Left cardiac atrium (tissue), 4 donors: ENCODE measurements at regions not wholly inside any gene's neighbourhood (a gene's known extent, or its start where the extent isn't known, plus 50 kb on each side); places are given as distances from the start of the nearest gene placed in this dataset.

Experiments used
- ATAC-seq, 2 donors: fragments of 200-7000 bp; cut with Tn5 transposase; one replicate each; pipeline ENCODE4 v1.9.1; 2020; ENCODE audit warnings: mild to moderate bottlenecking in 2 of 2, moderate library complexity in 2 of 2
- DNase-seq: peaks from one replicate; pipeline ENCODE4 v3.0.0-alpha.2; 2020
- intact Hi-C, 2 donors: fragments of 100-400 bp; cut with DNase I; formaldehyde crosslinking; loops; one replicate each; pipeline versions ENCODE4 v1.14.1 to v1.15.1; 2022 to 2023
- donor health status: DM: no; HTN: yes; CAD: no.
- donor health status: DM: no; HTN: yes; CAD: no; lungs with severe emphysema.
- donor health status: DM: yes; HTN: yes; CAD: no.
- donor health status: Dilated cardiomyopathy.

DNA sequence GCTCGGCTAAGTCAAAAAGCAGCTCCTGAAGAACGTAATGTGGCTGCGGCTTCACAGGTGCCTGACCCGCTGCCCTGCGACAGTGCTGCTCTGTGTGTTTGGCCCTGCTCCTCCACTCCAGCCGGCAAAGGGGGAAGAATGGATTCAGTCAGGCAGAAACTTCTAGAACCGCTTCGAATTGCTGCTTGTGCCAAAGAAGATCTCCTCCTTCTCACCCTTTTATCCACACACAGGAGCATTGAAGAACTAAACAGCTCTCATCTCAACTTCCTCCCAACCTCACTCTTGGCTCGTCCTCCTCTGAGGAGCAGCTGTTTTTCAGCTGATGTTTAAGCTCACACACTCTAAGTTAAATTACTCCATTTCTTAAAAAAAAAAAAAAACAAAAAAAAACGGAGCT is 651.4 kb downstream of the INHBA start:
- intact Hi-C loops, result no loop called here
- ATAC-seq (no peak), DNase-seq (no peak)

- ATAC-seq, result no peak
- intact Hi-C loops, result no loop called here
- no peak for DNase-seq
Observed at GRCh38 chr7:41051062-41051461, 651.8 kb downstream of the INHBA start.

DNA sequence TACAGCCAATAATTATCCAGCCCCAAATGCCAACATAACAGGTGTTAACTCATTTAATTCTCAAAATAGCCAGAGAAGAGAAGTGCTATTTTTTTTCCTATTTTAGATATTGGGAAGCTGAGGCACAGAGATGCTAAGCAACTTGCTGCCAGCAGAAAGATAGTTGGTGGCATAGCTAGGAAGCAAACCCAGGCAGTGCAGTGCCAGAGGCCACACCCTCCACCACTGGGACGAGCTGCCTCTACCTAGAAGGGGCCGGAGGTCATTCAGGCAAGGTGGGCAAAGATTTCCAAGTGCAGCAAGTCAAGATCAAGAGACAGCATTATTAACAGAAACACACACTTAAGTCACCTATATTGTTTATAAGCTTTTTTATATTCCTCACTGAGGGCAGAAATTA is 654.1 kb downstream of the INHBA start:
- ATAC-seq (no peak), DNase-seq (no peak)
- intact Hi-C loops, result no loop called here

DNA sequence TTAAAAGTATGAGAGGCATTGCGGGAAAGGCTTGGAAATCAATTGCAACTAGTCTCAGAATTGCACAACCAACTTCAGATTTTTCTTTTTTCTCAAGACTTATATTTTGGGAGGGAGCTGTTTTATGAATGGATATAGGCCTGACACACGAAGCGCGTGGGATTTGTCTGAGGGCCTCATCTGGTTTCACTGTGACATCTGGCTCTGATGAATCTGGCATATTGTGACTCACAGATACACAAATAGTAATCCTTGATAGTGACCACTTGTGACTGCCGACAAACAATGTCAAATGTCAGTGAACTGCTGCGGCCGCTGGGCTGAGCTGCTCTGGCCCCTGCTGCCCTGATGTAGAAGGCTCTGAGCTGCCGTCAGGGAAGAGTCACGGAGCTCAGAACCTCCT is 655.1 kb downstream of the INHBA start:
- ATAC-seq, result peak; percentile 67 to 89

GRCh38 chr7:41047211-41047610 is 655.7 kb downstream of the INHBA start:
- ATAC-seq (peak; percentile 19 to 20), DNase-seq (no peak)
- intact Hi-C loops, result no loop called here

More for the DNA sequence above, 655.1 kb downstream of the INHBA start:
- DNase-seq, result peak; percentile 53
- intact Hi-C loops, result no loop called here

GRCh38 chr7:41046776-41047175 is 656.1 kb downstream of the INHBA start:
- ATAC-seq, result no peak
- DNase-seq, result no peak
- intact Hi-C loops, result no loop called here

GRCh38 chr7:41046221-41046761 is 656.6 kb downstream of the INHBA start:
- DNase-seq, result peak; percentile 38
- peak; percentile 60 to 66 for ATAC-seq
- intact Hi-C loops, result no loop called here

GRCh38 chr7:41045556-41046123 is 657.2 kb downstream of the INHBA start:
- no peak for ATAC-seq
- intact Hi-C loops, result no loop called here
- DNase-seq, result no peak

DNA sequence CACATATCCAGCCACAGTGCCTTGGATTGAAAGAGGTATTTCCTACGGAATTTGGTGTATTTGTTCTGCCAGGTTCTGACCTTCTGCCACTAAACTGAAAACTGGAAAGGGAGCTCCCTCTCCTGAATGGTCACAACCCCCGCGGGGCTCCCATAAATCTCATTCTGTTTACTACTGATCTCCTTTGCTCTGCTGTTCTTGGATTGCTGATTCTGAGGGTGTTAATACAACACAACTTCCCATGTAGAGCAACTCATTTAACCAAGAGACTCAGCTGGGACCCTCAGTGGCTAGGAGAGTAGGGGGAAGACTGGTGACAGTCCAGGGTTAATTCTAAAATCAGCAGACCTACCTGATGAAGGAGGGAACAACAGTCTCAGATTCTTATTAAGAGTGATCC is 662.9 kb downstream of the INHBA start:
- no peak for DNase-seq
- intact Hi-C loops, result no loop called here
- ATAC-seq, result no peak

- no peak for DNase-seq
- ATAC-seq, result no peak
- intact Hi-C loops, result no loop called here
Observed at GRCh38 chr7:41039386-41039953, 663.4 kb downstream of the INHBA start.

DNA sequence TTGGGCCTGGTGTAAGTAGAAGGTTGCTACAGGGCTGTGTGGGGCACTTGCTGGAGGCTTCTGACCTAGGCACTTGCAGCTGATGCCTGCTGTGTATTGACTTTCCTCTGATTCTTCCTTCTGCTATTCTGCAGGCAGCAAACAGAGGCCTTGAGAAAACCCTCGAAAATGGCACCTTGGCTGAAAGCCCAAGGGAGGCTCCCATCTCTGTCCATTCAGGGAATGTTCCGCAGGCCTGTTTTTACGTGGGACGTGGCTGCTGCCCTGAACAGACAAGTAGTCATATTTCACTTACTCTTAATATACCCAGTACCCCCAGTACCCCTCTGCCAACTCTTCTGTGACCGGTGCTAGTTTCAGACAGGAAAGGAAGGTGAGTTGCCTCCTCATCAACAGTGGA is 664.7 kb downstream of the INHBA start:
- no peak for DNase-seq
- ATAC-seq, result peak in 1 of 2 donors; percentile 22
- intact Hi-C loops, result no loop called here

GRCh38 chr7:41037691-41038090 is 665.2 kb downstream of the INHBA start:
- intact Hi-C loops, result no loop called here
- ATAC-seq (no peak), DNase-seq (no peak)

DNA sequence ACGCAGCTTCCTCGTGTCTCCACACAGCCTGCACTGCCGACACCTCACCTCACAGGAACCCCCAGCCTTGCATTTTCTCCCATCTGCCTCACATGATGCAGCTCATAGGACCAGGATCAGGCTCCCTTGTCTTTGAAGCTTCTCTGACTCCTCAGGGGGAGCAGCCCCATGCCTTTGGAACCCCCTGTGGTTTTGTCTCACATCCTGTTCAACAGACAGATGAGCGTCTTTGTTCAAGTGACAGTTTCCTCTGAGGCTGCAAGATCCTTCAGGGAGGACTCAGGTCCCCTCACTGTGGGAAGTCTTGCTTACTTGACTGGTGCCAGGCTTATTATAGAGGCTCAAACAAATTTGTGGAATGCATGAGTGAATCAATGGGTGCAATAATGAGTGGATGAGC is 667.1 kb downstream of the INHBA start:
- no peak for DNase-seq
- intact Hi-C loops, result no loop called here
- no peak for ATAC-seq

GRCh38 chr7:41033500-41033899 is 669.4 kb downstream of the INHBA start:
- ATAC-seq (no peak), DNase-seq (no peak)
- intact Hi-C loops, result no loop called here

DNA sequence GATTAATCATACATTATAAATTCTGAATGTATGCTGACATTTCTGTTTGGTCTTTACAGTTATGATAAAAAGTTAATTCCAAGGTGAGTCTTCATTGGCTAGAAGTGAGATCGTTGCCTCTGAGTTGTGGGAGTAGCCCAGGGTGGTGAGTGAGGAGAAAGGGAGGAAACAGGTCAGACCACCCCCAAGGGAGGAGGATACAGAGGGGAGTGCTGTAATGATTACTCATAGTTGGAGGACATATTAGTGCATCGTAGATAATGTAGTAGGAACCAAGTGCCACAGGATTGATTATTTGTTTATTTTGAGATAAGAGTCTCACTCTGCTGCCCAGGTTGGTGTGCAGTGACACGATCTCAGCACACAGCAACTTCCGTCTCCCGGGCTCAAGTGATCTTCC is 672.2 kb downstream of the INHBA start:
- intact Hi-C loops, result no loop called here

DNA sequence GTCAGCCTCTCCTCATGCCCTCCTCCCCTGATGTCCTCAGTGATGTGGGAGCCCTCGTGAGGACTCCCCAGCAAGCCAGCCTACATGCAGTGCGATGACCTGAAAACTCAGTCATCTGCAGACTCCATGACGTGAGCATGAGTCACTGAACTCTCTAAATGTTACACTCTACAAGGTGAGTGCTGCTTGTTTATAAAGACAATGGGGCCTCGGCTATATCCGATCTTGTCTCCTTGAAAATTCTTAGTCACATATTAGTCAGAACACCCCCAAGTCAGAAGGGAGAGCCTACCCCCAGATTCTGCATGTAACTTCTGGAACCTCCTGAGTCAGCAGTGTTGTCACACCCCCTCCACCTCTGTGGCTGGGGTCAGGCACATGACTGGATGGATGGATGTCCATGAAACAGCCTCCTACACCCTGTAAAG is 673.8 kb downstream of the INHBA start:
- DNase-seq (no peak), ATAC-seq (no peak)
- intact Hi-C loops, result no loop called here

More for the DNA sequence above, 672.2 kb downstream of the INHBA start:
- ATAC-seq, result peak in 1 of 2 donors; percentile 57
- DNase-seq, result no peak

DNA sequence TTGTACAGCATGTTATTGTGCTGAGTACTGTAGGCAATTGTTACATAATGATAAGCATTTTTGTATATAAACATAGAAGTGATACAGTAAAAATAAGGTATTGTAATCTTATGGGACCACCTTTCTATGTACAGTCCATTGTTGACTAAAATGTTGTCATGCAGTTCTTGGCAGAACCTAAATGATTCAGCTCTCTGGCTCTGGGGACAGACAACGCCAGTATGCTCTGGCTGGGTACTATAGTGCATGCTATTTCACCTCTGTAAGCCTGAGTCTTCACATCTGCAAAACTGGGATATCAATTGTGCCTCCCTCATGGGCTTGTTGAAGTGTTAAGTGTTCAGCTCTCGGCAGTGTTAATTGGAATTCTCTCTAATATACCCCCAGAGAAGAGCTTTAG is 674.3 kb downstream of the INHBA start:
- intact Hi-C loops, result no loop called here
- DNase-seq (no peak), ATAC-seq (no peak)

DNA sequence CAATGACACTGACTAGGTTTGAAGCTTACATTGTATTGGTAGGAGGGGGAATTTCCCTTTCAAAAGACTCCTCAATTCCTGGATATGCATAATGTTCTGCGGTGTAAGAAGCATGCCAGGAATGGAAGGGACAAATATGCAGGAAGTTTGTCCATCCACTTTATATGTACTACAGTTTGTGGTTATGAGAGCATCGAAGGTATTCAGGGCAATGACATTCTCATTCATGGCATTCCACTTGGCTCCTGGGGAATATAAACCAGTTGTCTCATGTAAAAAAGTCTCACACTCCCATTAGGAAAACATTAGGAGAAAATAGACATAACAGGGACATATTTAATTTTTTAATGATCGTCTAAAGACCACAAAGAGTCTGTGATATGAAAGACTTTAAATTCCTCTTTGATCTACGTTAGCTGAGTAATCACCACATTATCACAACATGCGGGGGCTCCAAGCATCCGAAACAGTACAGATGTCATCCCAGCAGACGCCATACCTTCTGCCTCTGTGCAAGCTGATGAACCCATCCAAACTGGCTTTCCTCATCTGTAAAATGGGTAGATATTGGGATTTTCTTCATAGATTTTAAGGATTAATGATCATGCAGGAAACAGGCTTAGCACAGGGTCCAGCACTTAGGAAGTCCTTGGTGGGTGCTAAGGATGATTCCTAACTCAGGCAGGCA is 675.3 kb downstream of the INHBA start:
- no peak for ATAC-seq
- no peak for DNase-seq
- intact Hi-C loops, result no loop called here

- no peak for ATAC-seq
- DNase-seq, result no peak
- intact Hi-C loops, result no loop called here
Observed at GRCh38 chr7:41024126-41024525, 678.8 kb downstream of the INHBA start.

- ATAC-seq, result no peak
- intact Hi-C loops, result no loop called here
Observed at GRCh38 chr7:41020056-41020455, 682.8 kb downstream of the INHBA start.

DNA sequence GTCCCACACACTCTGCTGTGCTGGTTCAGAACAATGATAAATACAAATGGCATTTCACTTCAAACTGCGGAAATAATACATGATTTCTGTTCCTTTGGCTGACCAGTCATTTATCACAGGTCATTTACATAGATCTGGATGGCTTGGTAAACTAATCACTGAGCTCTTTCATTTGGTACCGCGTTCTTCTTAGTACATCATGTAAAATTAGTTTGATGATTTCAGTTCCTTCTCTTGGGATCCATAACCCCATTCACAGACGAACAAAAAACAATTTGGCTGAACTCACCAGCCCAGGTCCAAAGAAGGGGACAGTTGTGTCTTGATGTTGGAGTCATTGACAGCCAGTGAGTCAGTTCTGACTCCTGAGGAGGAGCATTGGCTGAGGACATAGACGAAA is 689.8 kb downstream of the INHBA start:
- intact Hi-C loops, result no loop called here
- ATAC-seq (no peak), DNase-seq (no peak)

More at GRCh38 chr7:41020056-41020455, 682.8 kb downstream of the INHBA start:
- no peak for DNase-seq
